Heart left ventricle (tissue), 16 donors: ENCODE measurements at regions not wholly inside any gene's neighbourhood (a gene's known extent, or its start where the extent isn't known, plus 50 kb on each side); places are given as distances from the start of the nearest gene placed in this dataset.

Source experiments
- ATAC-seq, 4 donors: fragments of 200-7000 bp; cut with Tn5 transposase; one replicate each; pipeline ENCODE4 v1.9.1; 2020 to 2022; ENCODE audit warnings: moderate library complexity in 4 of 4, mild to moderate bottlenecking in 3 of 4, moderate number of reproducible peaks in 1 of 4
- DNase-seq, 5 donors: peaks; one replicate each; pipeline ENCODE4 v3.0.0-alpha.2; 2020
- H3K27ac ChIP-seq, 12 donors: fragments of 200-600 bp; sonication (generic) in 4 of 12; one replicate each; pipeline versions ENCODE4 v1.5.0 to v1.8.0; 2016 to 2022; ENCODE audit warnings: mild to moderate bottlenecking in 2 of 12
- H3K27me3 ChIP-seq, 9 donors: fragments of 200-600 bp; sonication (generic) in 2 of 9; one replicate each; pipeline versions ENCODE4 v1.5.1 to v1.8.0; 2016 to 2022; ENCODE audit warnings: mild to moderate bottlenecking in 3 of 9
- H3K36me3 ChIP-seq, 9 donors: fragments of 200-600 bp; sonication (generic) in 2 of 9; one replicate each; pipeline versions ENCODE4 v1.5.0 to v1.8.0; 2018 to 2022; ENCODE audit warnings: mild to moderate bottlenecking in 2 of 9
- H3K4me1 ChIP-seq, 12 donors: fragments of 200-600 bp; sonication (generic) in 4 of 12; one replicate each; pipeline versions ENCODE4 v1.5.0 to v1.8.0; 2016 to 2022; ENCODE audit warnings: mild to moderate bottlenecking in 3 of 12
- H3K4me3 ChIP-seq, 12 donors: fragments of 200-600 bp; sonication (generic) in 4 of 12; one replicate each; pipeline versions ENCODE4 v1.5.0 to v1.8.0; 2017 to 2022; ENCODE audit warnings: mild to moderate bottlenecking in 9 of 12, moderate library complexity in 4 of 12
- H3K9me3 ChIP-seq, 12 donors: fragments of 200-600 bp; sonication (generic) in 4 of 12; one replicate each; pipeline versions ENCODE4 v1.5.0 to v1.8.0; 2016 to 2022; ENCODE audit warnings: mild to moderate bottlenecking in 1 of 12
- CTCF ChIP-seq, 12 donors: fragments of 200-600 bp; sonication (generic) in 4 of 12; IDR thresholded peaks; one replicate each; pipeline versions ENCODE4 v1.5.0 to v1.8.0; 2018 to 2022; ENCODE audit warnings: antibody characterized with exemption in 12 of 12, mild to moderate bottlenecking in 5 of 12
- POLR2A ChIP-seq, 2 donors: fragments of 450-650 bp; IDR thresholded peaks; one replicate each; pipeline ENCODE4 v1.6.1; 2017; ENCODE audit warnings: antibody characterized with exemption in 2 of 2, mild to moderate bottlenecking in 2 of 2, moderate library complexity in 2 of 2
- WGBS, 4 donors: extraction: QIAGEN DNeasy Blood & Tissue Kit in 2 of 4; methylation state at CpG; one replicate each; pipeline versions ENCODE4 v1.1.5 to v1.1.7; 2013 to 2018; 5-methylcytosine and 5-hydroxymethylcytosine counted together
- intact Hi-C, 10 donors: fragments of 100-400 bp; cut with DNase I; formaldehyde crosslinking; loops; one replicate each; pipeline versions ENCODE4 v1.11.1 to v1.14.2; 2022
- donor health status: ischemic (EF 13 %, LVEDD 7.1; RV severe dilation, severe dysfunction).
- donor health status: healthy with polysubstance abuse.
- donor health status: DM: no; HTN: yes; CAD: no.
- donor health status: DM: no; HTN: no; CAD: no.
- donor health status: ischemic (EF 25% LVEDD 6.9; RV normal size, moderate dysfunction).
- donor health status: ischemic (EF 25% LVEDD 5.7; RV mildly dilated, moderate dysfunction).
- donor health status: healthy.
- donor health status: DM: yes; HTN: yes; CAD: no.
- donor health status: ischemic (EF 35%, LVEDD 5.7; RV mildly dilated, moderate dysfunction).
- donor health status: nonischemic (EF 11% LVEDD 7.7; RV severe dilation, severe dysfunction).
- donor health status: DM: yes; HTN: yes; CAD: no.
- donor health status: PGD.
- donor health status: ischemic (EF 29% LVEDD 5.4; RV normal size, mild dysfunction).
- donor health status: nonischemic (EF 23%, LVEDD 6.1; RV moderate dilation, normal function).

GRCh38 chr2:145654156-145654555, 1134.2 kb upstream of the ZEB2 start:
- Histone ChIP-seq H3K4me1 (no peaks in the 10 kb centered on the region), H3K9me3 (no peaks in the 10 kb centered on the region), H3K36me3 (no peaks in the 10 kb centered on the region), H3K27ac (no peak overlapping the region), H3K27me3 (no peaks in the 10 kb centered on the region), H3K4me3 (no peak overlapping the region)
- TF ChIP-seq CTCF (IDR thresholded peaks at IDR 0.05), result no peak
- TF ChIP-seq POLR2A (IDR thresholded peaks at IDR 0.05), result no peak
- intact Hi-C loops, result no loop called here
- no peak for ATAC-seq
- 82 to 95% (median 91%) methylated on average over 2 of the region's 2 CpGs for WGBS, 4 donors
- DNase-seq, result no peak

DNA sequence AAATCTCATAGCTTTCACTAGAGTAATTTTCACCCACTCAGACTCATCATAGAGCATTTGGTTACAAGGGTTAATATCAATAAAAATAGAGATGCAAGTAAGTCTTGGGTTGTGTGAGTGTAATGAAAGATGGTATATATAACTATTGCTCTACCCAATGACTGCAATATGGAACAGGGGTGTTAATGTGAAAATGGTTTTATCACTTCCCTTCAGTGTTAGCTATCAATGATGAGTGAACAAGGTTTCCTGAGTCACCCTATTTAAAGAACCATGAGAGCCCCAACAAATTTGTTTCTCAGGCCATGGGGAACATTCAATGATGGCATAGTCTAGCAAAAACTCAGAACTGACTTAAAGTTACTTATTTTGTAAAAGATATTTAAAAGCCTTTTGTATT, 1133.6 kb upstream of the ZEB2 start:
- no peak for TF ChIP-seq CTCF (IDR thresholded peaks at IDR 0.05)

DNA sequence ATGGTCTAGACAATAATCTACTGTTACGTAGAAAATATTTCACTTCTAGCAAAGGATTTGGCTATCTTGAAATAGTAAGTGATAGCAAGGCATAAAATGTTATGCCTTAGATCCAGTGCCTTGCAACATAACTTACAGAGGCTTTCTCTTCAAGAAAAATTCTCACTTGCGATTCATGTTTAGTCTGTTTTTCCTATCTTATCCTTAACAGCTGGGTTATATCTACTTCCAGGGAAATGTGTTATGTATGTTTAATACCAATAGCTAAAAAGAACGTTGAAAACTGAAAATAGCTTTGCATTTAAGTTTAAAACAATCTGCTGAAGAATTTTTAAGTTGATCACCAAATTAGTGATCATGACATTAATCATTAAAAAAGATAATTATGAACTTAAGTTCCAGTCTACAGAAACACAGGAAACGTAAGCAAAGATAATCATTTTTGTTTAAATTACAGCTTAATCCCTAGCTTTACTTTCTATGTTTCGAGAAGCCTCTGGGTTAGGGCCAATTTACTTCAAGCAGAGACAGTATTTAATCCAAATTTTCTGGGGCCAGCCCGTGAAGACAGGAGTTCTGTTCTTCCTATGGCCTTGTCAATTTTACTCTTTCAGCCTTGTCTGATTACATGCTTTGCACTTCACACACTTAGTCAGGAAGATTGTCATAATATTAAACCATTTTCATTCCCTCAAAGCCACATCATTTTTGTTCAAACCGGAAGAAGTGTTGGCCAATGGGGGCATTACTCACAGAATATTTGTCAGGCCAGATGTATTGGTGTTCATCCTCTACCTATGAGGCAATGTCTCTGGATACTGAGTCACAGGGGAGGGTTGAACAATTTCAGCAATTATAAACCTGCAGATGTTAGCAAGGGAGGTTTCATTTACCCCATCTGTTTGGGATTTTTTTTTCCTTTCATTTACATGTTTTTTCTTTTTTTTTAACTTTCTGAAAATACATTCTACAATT, 1132.9 kb upstream of the ZEB2 start:
- Histone ChIP-seq H3K27ac (peak overlapping the region in 2 of 12 donors; percentile 12 to 53), H3K36me3 (no peaks in the 10 kb centered on the region), H3K27me3 (no peaks in the 10 kb centered on the region), H3K4me3 (no peak overlapping the region), H3K9me3 (no peaks in the 10 kb centered on the region), H3K4me1 (no peaks in the 10 kb centered on the region)
- intact Hi-C loops, result no loop called here
- DNase-seq (no peak), ATAC-seq (peak in 2 of 4 donors; percentile 60 to 96)
- TF ChIP-seq POLR2A (IDR thresholded peaks at IDR 0.05) (no peak), CTCF (IDR thresholded peaks at IDR 0.05) (no peak)
- 58 to 68% (median 63%) methylated on average over 7 of the region's 7 CpGs for WGBS, 4 donors

More for the DNA sequence above, 1133.6 kb upstream of the ZEB2 start:
- Histone ChIP-seq H3K4me3 (no peak overlapping the region), H3K4me1 (no peaks in the 10 kb centered on the region), H3K9me3 (no peaks in the 10 kb centered on the region), H3K27ac (no peak overlapping the region), H3K36me3 (no peaks in the 10 kb centered on the region), H3K27me3 (no peaks in the 10 kb centered on the region)
- ATAC-seq (no peak), DNase-seq (no peak)
- intact Hi-C loops, result no loop called here

DNA sequence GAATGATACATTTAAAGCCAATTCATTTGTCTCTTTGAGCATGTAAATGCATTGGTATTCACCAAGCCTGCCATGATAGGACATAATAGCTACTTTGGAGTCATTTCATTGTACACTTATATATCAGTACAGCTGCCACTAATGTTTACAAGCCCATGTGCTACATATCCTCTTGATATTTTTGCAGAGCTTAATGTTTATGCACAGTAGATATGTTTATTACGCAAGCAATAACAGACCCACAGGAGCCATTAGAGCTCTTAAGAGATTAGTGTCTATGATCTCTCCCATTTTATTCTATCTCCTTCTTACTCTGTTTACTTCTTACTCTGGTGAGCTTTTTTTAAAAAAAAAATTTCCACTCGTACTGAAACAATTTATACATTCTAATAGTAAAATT, 1132.1 kb upstream of the ZEB2 start:
- TF ChIP-seq POLR2A (IDR thresholded peaks at IDR 0.05), result no peak
- no peak for TF ChIP-seq CTCF (IDR thresholded peaks at IDR 0.05)
- no peak for DNase-seq
- Histone ChIP-seq H3K36me3 (no peaks in the 10 kb centered on the region), H3K27ac (peak overlapping the region in 1 of 12 donors; percentile 53), H3K9me3 (no peaks in the 10 kb centered on the region), H3K27me3 (no peaks in the 10 kb centered on the region), H3K4me3 (no peak overlapping the region), H3K4me1 (no peaks in the 10 kb centered on the region)
- 75 to 80% (median 77%) methylated on average over 2 of the region's 2 CpGs for WGBS, 4 donors
- no peak for ATAC-seq
- intact Hi-C loops, result no loop called here
